ENCODE measurements at regions not wholly inside any gene's neighbourhood (a gene's known extent, or its start where the extent isn't known, plus 50 kb on each side); places are given as distances from the start of the nearest gene placed in this dataset.

DNA sequence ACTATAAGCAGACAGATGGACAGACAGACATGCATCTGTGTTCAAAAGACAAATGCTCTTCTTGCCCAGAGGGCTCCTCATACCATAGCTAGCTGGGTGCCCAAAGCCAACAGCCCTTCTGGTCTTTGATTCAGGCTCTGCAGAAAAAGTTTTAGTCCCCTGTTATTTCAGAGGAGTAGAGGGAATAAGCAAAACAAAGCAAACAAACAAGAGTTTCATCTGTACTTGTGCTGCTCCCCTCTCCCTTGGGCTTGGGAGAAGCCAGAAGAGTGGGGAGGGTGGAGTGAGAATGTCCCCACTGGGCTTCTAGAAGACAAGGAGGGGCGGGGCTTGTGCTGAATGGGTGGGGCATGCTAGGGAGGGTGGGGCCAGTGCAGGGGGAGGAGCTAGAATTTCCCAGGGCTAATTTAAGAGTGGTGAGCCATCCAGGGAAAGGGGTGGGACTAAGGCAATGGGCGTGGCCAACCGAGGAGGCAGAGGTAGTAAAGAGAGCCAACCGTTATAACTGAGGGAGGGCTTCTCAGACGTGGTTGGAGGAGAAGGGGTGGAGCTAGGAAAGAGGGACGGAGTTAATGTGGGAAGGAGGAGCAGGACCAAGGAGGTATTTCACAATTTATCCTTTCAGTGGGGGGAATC lies 101.2 kb upstream of the MGMT start:
- DNase-seq: no peak

GRCh38 chr10:129366450-129366849 lies 100.6 kb upstream of the MGMT start:
- no peak for DNase-seq

GRCh38 chr10:129369566-129369965 lies 97.5 kb upstream of the MGMT start:
- DNase-seq: no peak

- DNase-seq: no peak
Observed at GRCh38 chr10:129371541-129371940, 95.5 kb upstream of the MGMT start.

DNA sequence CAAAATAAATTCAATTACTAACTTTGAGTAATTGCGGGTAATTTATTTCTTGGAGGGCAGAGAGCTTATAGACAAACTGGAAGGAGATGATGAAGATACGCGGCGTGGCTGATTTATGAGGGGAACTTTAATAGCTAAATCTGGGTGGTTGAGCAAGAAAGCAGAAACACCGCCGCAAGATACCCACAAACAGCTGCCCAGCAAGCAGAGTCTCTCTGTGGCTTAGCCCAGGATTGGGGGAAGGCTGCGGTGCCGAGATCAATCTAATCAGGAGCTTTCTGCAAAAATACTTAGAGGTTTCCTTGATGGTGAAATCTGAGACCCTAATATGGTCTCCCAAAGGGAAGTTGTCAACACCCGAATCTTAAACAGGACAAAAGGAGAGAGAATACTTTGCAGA lies 94.9 kb upstream of the MGMT start:
- DNase-seq: no peak

DNA sequence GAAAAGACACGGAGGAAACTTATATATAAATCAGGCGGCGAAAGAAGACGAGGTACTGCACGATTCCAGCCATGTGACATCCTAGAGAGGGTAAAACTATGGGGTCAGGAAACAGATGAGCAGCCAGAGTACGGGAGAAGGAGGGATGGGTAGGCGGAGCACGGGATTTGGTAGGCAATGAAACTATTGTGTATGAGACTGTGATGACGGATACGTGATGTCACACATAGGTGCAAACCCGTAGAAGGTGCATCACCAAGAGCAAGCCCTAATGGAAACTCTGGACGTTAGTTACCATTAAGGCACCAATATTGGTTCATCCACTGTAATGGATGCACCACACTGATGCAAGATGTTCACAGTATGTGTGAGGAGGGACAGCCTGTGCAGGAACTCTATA lies 93.8 kb upstream of the MGMT start:
- no peak for DNase-seq

DNA sequence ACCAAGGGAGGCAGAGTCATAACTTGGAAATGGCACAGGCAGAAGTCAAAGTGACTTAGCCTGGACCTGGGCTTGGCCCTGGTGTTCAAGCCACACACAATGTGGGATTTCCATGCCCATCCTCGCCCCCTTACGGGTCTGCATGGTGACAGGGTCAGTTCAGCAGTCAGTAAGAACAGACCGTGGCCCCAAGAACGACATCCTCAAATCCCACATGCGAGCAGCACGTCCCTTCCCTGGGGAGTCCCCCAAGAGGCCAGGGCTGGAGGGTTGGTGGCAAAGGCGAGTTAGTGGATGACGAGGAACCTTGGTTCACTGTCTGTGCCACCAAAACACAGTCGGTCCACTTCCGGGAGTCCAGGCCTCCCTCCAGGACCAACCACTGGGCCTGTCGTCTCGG lies 93.3 kb upstream of the MGMT start:
- DNase-seq: no peak

- DNase-seq: no peak
Observed at GRCh38 chr10:129375171-129375570, 91.9 kb upstream of the MGMT start.

GRCh38 chr10:129375912-129376311 lies 91.1 kb upstream of the MGMT start:
- no peak for DNase-seq

DNA sequence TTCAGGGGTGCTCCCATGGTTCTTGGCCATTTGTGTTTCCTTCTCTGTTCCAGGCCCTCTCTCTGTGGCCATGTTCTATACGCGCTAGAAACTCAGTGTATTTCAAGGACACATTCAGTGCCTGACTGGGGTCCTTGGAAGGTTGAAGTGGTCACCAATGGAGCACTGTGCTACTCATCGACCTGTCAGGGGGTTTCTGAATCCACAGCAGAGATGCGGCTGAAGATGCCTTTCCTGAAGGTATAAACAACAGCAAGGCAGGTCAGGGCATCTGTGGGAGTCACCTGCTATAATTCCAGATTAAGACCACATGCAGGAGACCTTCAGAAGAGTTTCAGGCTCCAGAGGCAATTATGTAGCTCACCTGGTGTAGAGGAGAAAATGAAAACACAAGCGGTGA lies 86.8 kb upstream of the MGMT start:
- no peak for DNase-seq

DNA sequence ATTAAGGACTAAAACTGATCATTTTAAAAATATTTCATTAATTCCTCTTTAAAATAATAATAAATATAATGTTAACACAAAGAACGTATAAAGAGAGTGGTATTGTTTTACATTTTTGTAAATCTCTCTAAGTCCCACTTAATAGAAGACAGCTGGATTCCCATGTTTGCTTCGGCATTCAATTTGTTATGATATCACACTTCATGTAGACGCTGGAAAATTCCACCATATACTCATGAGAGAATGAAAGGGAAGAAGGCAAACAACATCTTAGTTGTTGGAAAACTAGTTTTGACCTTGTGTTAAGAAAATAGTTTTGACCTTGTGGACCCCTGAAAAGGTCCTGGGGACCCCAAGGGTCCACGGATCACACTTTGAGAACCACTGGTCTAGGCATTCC lies 85.3 kb upstream of the MGMT start:
- DNase-seq: no peak

GRCh38 chr10:129382401-129382800 lies 84.6 kb upstream of the MGMT start:
- DNase-seq: no peak

- no peak for DNase-seq
Observed at GRCh38 chr10:129383651-129384050, 83.4 kb upstream of the MGMT start.

DNA sequence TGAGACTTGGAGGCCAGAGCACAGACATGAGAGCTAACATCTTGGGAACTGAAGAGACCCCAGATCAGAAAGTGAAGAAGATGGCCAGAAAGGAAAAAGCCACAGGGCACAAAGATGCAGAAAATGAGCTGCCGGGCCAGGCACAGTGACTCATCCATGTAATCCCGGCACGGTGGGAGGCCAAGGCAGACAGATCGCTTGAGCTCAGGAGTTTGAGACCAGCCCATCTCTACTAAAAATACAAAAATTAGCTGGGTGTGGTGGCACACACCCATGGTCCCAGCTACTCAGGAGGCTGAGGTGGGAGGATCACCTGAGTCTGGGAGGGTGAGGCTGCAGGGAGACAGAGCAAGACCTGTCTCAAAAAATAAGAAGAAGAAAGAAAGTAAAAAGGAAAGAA lies 81.4 kb upstream of the MGMT start:
- no peak for DNase-seq

DNA sequence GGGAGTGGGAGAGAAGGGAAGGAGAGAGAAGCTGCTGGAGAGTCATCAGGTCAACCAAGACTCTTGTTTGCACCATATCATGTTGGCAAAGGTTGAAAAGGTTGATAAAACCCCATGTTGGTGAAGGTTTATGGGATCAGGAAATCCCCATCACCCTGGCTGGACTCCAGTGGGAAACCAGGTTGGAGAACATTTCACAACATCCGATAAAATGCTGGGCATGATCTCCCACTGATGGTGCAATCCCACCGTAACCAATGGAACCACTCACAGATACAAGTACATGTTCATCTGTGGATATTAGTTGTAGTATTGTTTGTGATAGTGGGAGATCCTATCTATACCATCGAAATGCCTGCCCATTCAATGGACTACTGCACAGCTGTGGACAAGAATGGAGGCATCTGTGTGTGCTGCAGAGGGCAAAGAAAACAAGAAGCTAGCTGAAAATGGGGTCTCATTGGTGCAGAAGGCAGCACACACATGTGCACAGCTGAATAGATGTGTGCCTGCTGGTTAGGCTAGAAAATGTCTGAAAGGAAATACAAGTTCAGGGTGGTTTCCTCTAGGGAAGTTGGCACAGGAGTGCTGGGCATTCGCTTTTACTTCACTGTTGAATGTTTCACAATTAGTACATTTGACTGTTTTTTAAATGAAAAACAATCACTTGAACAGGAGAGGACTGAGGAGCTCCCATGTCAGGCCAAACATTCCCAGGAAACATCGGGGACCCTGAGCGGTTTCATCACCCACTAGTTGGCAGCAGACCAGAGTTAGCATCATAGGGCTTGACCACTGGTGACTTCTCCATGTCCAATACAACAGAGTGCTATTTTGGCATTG lies 80.4 kb upstream of the MGMT start:
- no peak for DNase-seq

- DNase-seq: no peak
Observed at GRCh38 chr10:129387258-129387525, 79.8 kb upstream of the MGMT start.

DNA sequence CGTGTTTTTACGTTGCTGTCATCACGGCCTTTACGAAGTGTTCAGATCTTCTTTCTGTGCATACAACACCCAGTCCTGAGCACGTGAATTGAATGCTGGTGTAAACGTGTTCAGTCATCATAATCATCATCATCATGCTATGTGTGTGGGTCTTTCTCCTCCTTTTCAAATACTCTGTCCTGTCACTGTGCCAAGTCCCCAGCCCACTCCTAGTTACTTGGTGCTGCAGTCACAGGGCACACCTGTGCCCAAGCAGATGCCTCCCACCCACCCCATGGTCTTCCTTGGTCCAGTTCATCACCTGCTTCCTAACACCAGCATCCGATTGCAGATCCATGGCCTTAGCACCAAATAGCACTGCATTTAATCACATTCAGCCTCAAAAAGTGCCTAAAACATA lies 78.6 kb upstream of the MGMT start:
- DNase-seq: no peak

DNA sequence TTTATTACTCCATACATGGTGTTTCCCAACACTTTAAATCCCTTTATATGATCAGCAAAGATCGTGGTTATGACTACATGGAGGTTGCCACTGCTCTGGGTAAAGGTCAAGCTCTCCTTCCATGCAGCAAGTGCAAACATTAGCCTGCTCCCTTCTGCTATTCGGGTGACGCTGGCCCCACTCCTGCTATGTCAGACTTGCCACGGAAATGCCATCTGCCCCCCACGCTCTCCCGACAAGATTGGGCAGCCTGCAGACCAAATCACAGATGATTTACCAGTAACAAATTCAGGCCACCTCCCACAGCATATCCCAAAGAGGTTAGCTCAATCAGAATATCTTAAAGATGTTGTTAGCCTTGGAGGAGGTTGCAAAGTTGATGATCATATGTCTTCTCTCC lies 77.8 kb upstream of the MGMT start:
- no peak for DNase-seq

DNA sequence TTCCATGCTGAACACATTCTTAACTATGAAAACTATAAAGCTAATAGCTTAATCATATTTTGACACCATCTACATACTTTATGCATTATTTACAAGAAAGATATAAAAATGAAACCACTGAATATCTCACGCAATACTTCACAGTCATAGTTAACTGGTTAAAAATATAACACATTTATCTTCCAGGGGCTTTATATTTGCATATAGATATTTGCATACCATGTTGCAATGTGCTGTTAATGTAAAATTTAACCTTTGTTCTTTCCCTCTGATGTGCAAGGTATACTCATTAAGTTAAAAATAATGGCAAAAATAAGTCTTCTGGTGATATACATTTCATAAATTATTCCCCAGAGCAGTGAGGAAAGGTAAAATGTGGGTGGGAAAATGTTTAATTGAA lies 76.9 kb upstream of the MGMT start:
- no peak for DNase-seq

DNA sequence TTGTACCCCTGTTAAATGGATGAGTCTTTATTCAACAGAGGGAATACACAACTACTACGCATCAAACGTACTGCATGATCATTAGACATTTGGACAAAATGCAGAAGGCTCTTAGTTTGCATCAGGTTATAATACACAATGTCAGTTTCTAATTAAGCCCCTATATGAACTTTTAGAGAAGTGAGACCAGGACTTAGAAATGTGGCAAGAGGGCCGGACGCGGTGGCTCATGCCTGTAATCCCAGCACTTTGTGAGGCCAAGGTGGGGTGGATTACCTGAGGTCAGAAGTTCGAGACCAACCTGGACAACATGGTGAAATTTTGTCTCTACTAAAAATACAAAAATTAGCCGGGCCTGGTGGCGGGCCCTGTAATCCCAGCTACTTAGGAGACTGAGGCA lies 76.3 kb upstream of the MGMT start:
- no peak for DNase-seq

GRCh38 chr10:129391464-129391863 lies 75.6 kb upstream of the MGMT start:
- no peak for DNase-seq

GRCh38 chr10:129392855-129393254 lies 74.2 kb upstream of the MGMT start:
- no peak for DNase-seq

GRCh38 chr10:129393812-129394211 lies 73.2 kb upstream of the MGMT start:
- no peak for DNase-seq

DNA sequence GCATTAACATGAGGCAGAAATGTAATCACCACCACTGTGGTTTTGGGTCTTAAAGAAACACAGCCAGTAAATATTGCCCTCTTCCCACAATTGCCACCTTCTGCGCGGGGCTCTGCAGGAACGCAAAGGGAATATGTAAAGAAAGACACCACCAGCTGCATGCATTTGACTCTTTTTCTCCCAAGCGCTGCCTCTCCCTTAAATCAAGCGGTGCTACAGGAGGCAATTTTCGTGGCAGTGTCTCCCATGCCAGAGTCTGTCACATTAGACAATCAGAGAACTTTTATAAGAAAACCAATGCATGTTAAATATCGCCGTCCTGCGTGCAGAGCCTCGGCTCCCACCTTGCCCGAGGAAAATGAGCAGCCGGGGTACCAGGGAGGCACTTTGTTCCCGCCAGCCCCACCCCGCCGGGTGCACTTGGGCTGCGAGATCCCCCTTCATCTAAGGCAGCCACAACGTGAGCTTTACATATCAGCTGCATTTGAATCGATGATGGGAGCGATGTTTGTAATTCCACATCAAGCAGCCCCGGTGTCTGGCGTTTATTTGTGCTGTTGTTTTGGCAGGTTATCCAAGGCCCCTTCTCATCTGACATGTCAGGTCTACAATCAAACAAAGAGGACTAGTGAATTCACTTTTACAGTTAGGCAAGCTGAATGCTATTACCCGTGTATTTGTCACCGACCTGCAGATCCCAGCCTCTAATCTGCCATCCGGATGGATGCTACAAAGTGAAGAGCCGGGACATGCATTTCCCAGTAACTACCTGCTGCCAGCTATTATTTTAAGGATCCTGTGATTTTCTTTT lies 72.3 kb upstream of the MGMT start:
- DNase-seq: no peak
